Activated CD8-positive, alpha-beta memory T cell treated with anti-CD3 and anti-CD28 coated beads for 48 hours (primary cell): ENCODE measurements at regions not wholly inside any gene's neighbourhood (a gene's known extent, or its start where the extent isn't known, plus 50 kb on each side); places are given as distances from the start of the nearest gene placed in this dataset.
"Not testable (repeated sequence)": the region's sequence is repeated elsewhere in the genome, so short reads cannot be mapped to it uniquely, and the experiment has no call there.

Source experiments
- DNase-seq, 3 experiments: peaks; one replicate each; pipeline ENCODE4 v3.0.0-alpha.2; 2020; ENCODE audit warnings: low read depth in 2 of 3, low spot score in 2 of 3

GRCh38 chr11:110347660-110348059 lies 51.2 kb upstream of the RDX start:
- DNase-seq, result no peak

GRCh38 chr11:110349138-110349996 lies 53.0 kb upstream of the RDX start:
- peak in 2 of 3 experiments; percentile 44 to 57 for DNase-seq

DNA sequence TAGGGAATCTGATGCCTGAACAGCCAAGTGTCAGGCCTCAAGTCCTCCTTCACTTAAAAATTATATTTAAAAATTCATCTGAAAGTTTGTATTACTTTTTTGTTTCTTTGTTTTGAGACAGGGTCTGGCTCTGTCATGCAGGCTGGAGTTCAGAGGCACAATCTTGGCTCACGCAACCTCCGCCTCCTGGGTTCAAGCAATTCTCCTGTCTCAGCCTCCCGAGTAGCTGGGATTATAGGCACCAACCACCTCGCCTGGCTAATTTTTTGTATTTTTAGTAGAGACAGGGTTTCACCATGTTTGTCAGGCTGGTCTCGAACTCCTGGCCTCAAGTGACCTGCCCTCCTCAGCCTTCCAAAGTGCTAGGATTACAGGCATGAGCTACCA lies 53.6 kb upstream of the RDX start:
- not testable (repeated sequence) for DNase-seq

DNA sequence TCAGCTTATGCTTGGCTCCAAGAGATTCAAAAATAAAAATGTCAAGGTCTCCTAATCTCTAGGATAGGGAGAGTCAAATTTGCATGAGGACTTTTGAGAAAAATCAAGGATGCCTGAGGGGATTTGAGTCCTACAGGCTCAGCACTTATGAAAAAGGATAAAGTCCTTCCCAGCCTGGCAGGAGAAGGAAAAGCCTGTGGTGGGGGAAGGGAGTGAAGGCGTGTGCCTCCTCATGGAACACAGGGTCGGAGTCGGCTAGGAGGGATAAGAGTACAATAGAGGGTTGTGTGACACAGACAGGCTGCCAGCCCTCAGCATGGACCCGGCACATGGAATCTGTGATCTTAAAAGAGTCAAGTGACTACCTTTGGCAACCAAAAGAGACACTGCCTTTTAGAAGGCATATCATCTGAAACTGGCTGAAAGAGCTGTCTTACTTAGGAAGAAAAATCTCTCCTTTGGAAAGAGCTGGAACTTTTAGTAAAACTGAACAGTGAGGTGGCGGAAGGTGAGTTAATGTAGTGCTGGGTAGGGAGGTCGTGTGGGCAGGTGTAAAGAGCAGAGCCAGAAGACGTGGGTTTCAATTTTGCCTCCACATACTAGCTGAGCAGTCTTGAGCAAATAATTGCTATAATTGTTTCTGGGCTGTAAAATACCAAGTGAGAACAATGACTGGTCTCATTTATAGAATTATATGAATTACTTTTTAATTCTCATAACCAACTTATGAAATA lies 58.8 kb upstream of the RDX start:
- DNase-seq, result no peak

GRCh38 chr11:110356762-110357671 lies 60.6 kb upstream of the RDX start:
- no peak for DNase-seq

DNA sequence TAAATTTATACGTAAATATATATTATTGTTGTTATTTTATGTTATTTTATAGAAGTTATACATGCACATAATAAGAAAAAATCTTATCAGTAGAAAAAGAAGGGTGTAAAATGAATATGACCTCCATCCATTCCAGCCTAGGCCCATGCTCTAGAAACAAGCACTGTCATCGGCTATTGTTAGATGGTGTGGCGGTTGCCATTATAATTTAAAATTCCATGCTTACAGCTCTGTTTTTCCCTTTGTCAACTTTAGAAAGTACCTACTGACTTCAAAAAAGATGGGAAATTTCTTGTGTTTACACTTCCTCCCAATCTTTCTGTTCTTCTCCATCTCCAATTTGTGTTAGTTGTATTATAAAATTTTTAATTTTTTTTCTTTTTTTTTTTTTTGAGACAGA lies 61.9 kb upstream of the RDX start:
- DNase-seq, result no peak

- DNase-seq, result not testable (repeated sequence)
These were observed 64.5 kb upstream of the RDX start for GRCh38 chr11:110360781-110361408.

DNA sequence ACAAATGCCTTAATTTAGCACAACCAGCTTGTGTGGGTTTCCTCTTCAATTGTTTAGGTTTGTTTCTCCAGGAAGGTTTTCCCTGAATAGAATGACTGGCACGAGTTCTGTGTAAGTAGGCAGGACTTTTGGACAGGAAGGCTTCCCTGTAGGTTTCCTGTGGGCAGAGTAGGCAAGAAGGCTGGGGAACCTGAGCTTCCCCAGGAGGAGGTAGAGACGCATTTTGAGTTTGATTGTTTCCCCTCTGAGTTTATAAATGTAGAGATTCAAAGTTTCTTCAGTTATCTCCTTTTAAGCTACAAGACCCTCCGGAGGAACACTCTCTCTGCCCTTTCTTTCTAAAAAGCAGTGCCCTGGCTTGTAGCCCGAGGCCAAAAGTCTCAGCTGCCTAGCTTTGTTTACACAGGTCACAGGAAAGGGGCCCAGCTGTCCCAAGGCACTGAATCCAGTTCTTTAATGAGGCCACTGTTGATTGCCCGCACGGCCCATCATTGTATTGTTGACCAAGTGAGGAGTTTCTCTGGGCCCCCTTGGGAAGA lies 66.6 kb upstream of the RDX start:
- no peak for DNase-seq

DNA sequence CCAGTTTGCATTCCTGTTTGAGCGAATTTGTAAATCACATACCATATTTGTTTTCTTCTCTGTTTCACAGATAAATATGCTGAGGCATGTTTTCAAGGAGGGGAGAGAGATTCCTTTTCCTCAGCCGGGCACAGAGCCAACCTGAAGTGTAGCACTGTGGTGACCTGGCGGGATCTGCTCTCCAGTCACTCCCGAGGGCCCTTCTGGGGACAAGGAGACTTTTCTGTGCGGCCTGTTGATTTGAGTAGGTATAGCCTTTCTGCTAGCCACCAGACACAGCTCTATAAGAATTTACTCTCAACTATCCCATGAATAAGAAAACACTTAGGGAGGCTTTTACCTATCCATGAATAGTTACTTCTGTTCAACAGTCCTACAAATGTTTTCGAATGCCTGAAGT lies 63.5 kb upstream of the FDX1 start:
- DNase-seq, result no peak

- no peak for DNase-seq
These were observed 62.2 kb upstream of the FDX1 start for GRCh38 chr11:110367571-110367970.

- DNase-seq, result no peak
These were observed 58.7 kb upstream of the FDX1 start for GRCh38 chr11:110371084-110371483.

DNA sequence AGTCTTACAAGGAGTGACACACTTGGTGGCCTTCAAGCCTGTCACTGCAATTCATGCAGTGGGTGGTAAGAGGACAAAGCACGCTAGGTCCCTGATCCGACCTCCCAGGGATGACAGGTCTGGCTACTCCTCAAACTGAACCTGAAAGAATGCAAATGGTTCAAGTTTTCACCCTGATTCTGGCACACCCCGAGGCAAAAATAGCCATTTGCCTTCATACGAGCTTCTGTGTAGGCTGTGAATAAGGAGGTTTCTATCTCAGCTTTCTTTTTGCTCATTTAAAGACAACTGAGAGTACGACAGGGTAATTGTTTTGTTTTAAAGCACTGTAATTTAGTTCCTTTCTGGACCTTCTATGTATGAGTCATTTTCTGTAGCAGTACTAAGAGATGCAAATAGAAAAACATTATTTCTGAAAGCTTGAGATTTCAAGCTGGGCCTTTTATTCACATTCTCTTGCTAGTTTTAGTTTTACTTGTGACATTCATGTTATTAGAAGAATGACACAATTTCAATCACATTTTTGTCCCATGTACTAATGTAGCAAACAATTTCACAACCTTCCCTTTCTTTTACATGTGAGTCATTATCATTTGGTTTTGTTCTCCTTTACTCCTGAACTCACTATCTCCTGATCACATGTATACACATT lies 56.6 kb upstream of the FDX1 start:
- DNase-seq, result no peak

- DNase-seq, result no peak
These were observed 54.8 kb upstream of the FDX1 start for GRCh38 chr11:110374921-110375320.

DNA sequence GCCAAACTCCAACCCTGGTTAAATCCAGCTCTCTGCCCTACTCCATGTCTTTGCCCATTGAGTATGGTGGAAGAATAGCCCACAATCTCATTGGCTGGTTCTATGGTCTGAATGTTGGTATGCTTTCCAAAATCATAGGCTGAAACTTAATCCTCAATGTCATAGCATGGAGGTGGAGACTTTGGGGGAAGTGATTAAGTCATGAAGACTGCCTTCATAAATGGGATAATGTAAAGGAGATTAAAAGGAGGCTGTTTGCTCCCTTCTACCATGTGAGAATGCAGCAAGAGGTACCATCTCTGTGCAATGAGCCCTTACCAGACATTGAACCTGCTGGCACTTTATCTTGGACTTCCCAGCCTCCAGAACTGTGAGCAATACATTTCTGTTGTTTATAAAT lies 54.4 kb upstream of the FDX1 start:
- no peak for DNase-seq

DNA sequence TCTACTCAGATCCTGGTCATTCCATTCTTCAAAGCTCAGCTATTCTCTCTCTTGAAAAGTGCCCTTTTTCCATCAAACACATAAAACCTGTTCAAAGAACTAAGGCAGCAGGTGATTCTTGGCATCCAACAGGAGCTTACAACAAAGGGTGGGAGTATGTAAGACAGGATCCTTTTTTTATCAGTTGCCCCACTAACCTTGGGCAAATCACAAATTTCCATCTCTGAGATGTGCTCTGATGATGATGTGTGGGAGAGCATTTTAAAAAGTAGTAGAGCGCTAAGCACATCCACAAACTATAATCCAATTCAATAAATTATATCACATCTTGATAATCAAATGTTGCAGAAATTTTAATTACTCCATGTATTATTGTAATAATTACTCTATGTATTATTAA lies 53.7 kb upstream of the FDX1 start:
- DNase-seq, result no peak

DNA sequence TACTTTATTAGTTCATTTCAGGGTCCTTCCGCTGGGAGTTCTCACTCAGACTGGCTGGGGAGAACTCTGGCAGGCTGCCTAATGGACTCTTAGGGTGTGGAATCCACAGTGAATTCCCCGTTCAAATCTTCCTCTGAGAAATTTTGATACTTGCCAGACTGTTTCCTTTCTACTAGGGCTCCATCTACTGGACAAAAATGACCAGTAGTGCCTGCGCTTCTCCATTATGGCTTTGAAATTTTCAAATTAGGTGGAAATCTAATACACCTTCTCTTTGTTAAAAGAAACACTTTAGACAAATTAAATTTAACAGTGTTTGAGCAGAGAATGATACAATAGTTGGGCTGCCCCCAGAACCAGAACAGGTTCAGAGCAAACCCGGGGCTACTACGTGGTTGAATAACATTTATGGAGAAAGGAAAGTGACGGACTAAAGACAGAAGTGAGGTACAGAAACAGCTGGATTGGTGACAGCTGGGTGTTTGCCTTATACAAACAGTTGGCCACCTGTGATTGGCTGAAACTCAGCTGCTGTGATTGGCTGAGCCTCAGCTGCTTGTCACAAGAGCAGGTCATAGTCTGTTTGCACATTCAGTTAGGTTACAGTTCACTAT lies 52.9 kb upstream of the FDX1 start:
- DNase-seq, result no peak

DNA sequence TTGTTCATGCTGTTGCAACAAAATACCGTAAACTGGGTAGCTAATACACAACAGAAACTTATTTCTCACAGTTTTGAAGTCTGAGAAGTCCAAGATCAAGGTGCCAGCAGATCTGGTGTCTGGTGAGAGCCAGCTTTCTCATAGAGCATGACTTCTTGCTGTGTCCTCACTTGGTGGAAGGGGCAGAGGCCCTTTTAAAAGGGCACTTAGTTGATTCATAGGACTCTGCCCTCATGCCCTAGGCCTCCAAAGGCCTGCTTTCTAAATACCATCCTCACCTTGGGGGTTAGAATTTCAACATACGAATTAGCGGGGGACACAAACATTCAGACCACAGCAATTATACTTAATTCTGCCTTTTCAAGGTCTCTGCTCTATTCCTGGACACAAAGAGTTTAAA lies 52.3 kb upstream of the FDX1 start:
- DNase-seq, result no peak

- DNase-seq, result no peak
These were observed 50.5 kb upstream of the FDX1 start for GRCh38 chr11:110379261-110379660.

GRCh38 chr11:110379936-110380335 lies 49.8 kb upstream of the FDX1 start:
- no peak for DNase-seq
